ENCODE measurements at regions not wholly inside any gene's neighbourhood (a gene's known extent, or its start where the extent isn't known, plus 50 kb on each side); places are given as distances from the start of the nearest gene placed in this dataset.

GRCh38 chr6:76518443-76518842 lies 446.0 kb upstream of the IMPG1 start:
- Histone ChIP-seq H3K9me3 (ENCODE audit: control insufficient read depth, low read depth, low read length) (no peaks in the 10 kb centered on the region), H3K27me3 (ENCODE audit: control insufficient read depth, extremely low read depth, insufficient read depth, low read length) (no peaks in the 10 kb centered on the region), H3K4me2 (ENCODE audit: control insufficient read depth, extremely low read depth, insufficient read depth, low read depth, low read length) (no peak overlapping the region), H3K4me1 (ENCODE audit: control insufficient read depth, extremely low read depth, insufficient read depth, low read length) (no peaks in the 10 kb centered on the region), H3K27ac (ENCODE audit: control insufficient read depth, insufficient read depth, low read length) (no peak overlapping the region), H3K4me3 (ENCODE audit: control insufficient read depth in 2 of 3, extremely low read depth in 1 of 3, insufficient read depth in 2 of 3, low read depth in 1 of 3, low read length in 3 of 3) (no peak overlapping the region), H2AFZ (ENCODE audit: control insufficient read depth, low read length) (no peak overlapping the region), H3K9ac (ENCODE audit: control insufficient read depth, extremely low read depth, insufficient read depth, low read length) (no peak overlapping the region), H3K36me3 (ENCODE audit: control insufficient read depth in 2 of 2, extremely low read depth in 1 of 2, insufficient read depth in 2 of 2, low read length in 2 of 2) (no peaks in the 10 kb centered on the region), H4K20me1 (ENCODE audit: control insufficient read depth, extremely low read depth, insufficient read depth, low read length) (no peaks in the 10 kb centered on the region), H3K79me2 (ENCODE audit: control insufficient read depth, insufficient read depth, low read length) (no peaks in the 10 kb centered on the region), H3K9me1 (ENCODE audit: control insufficient read depth, extremely low read depth, insufficient read depth, low read length) (no peaks in the 10 kb centered on the region)
- FAIRE-seq (no peak), DNase-seq (ENCODE audit: low read depth, low spot score) (no peak)
- dilution Hi-C loops (cut with MboI; ENCODE audit: extremely low pct_ligation_motif_present, low sequenced_read_pairs) = no loop called here
- TF ChIP-seq EZH2 (IDR thresholded peaks at IDR 0.05; ENCODE audit: low read length) = no peak
- TF ChIP-seq CTCF (optimal IDR thresholded peaks at IDR 0.05 in 1 of 3, IDR thresholded peaks at IDR 0.05 in 1 of 3, conservative IDR thresholded peaks at IDR 0.05 in 1 of 3; ENCODE audit: extremely low read depth in 1 of 3, insufficient read depth in 2 of 3, low read length in 3 of 3) = no peak

- no peaks in the 10 kb centered on the region for H3K79me2 ChIP-seq (ENCODE audit: control insufficient read depth, insufficient read depth, low read length)
- no peak overlapping the region for H3K4me2 ChIP-seq (ENCODE audit: control insufficient read depth, extremely low read depth, insufficient read depth, low read depth, low read length)
- no peak overlapping the region for H3K9ac ChIP-seq (ENCODE audit: control insufficient read depth, extremely low read depth, insufficient read depth, low read length)
- no peaks in the 10 kb centered on the region for H3K4me1 ChIP-seq (ENCODE audit: control insufficient read depth, extremely low read depth, insufficient read depth, low read length)
- TF ChIP-seq CTCF (optimal IDR thresholded peaks at IDR 0.05 in 1 of 3, IDR thresholded peaks at IDR 0.05 in 1 of 3, conservative IDR thresholded peaks at IDR 0.05 in 1 of 3; ENCODE audit: extremely low read depth in 1 of 3, insufficient read depth in 2 of 3, low read length in 3 of 3) = no peak
- DNase-seq (ENCODE audit: low read depth, low spot score) (no peak), FAIRE-seq (no peak)
- H3K27me3 ChIP-seq (ENCODE audit: control insufficient read depth, extremely low read depth, insufficient read depth, low read length) = no peaks in the 10 kb centered on the region
- H3K27ac ChIP-seq (ENCODE audit: control insufficient read depth, insufficient read depth, low read length) = no peak overlapping the region
- dilution Hi-C loops (cut with MboI; ENCODE audit: extremely low pct_ligation_motif_present, low sequenced_read_pairs) = no loop called here
- H3K4me3 ChIP-seq (ENCODE audit: control insufficient read depth in 2 of 3, extremely low read depth in 1 of 3, insufficient read depth in 2 of 3, low read depth in 1 of 3, low read length in 3 of 3) = no peak overlapping the region
- H3K36me3 ChIP-seq (ENCODE audit: control insufficient read depth in 2 of 2, extremely low read depth in 1 of 2, insufficient read depth in 2 of 2, low read length in 2 of 2) = no peaks in the 10 kb centered on the region
- H4K20me1 ChIP-seq (ENCODE audit: control insufficient read depth, extremely low read depth, insufficient read depth, low read length) = no peaks in the 10 kb centered on the region
- no peaks in the 10 kb centered on the region for H3K9me3 ChIP-seq (ENCODE audit: control insufficient read depth, low read depth, low read length)
- H3K9me1 ChIP-seq (ENCODE audit: control insufficient read depth, extremely low read depth, insufficient read depth, low read length) = no peaks in the 10 kb centered on the region
- H2AFZ ChIP-seq (ENCODE audit: control insufficient read depth, low read length) = no peak overlapping the region
Observed at GRCh38 chr6:76516924-76517323, 444.5 kb upstream of the IMPG1 start.

Data from keratinocyte (primary cell).